Choroid plexus epithelial cell (primary cell): ENCODE measurements at regions not wholly inside any gene's neighbourhood (a gene's known extent, or its start where the extent isn't known, plus 50 kb on each side); places are given as distances from the start of the nearest gene placed in this dataset.
A peak's percentile ranks its signal among the peaks of the same experiment; 100 is the strongest.
"Not testable (repeated sequence)": the region's sequence is repeated elsewhere in the genome, so short reads cannot be mapped to it uniquely, and the experiment has no call there.

Experiments
- DNase-seq: peaks from one replicate; pipeline ENCODE4 v3.0.0-alpha.2; 2010; ENCODE audit warnings: low read depth
- H3K4me3 ChIP-seq: 2 replicates; pipeline ENCODE4 v1.5.1; 2011; ENCODE audit warnings: low read depth, mild to moderate bottlenecking, control low read depth, low read length, moderate library complexity
- TF ChIP-seq, protein P1 (sequence below): conservative IDR thresholded peaks from 2 replicates; pipeline ENCODE4 v1.5.1; 2011; ENCODE audit warnings: low read depth, mild to moderate bottlenecking, control low read depth, inconsistent platforms, low read length, moderate library complexity

DNA sequence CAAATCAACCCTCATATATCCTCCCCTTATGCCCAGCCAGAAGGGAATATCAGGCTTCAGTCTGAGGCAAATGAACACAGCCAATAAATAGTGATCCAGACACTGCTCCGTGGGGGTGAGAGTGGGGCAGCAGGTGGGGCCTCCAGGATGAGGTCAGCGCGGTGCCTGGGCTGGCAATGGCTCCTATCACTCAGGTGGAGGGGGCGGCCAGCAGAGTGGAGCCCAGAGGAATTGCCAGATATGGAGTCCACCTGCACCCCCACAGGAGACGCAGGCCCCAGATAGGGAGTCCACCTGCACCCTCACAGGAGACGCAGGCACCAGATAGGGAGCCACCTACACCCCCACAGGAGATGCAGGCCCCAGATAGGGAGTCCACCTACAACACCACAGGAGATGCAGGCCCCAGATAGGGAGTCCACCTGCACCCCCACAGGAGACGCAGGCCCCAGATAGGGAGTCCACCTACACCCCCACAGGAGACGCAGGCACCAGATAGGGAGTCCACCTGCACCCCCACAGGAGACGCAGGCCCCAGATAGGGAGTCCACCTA lies 78.0 kb upstream of the PPP2R2D start:
- TF ChIP-seq, protein P1, sequence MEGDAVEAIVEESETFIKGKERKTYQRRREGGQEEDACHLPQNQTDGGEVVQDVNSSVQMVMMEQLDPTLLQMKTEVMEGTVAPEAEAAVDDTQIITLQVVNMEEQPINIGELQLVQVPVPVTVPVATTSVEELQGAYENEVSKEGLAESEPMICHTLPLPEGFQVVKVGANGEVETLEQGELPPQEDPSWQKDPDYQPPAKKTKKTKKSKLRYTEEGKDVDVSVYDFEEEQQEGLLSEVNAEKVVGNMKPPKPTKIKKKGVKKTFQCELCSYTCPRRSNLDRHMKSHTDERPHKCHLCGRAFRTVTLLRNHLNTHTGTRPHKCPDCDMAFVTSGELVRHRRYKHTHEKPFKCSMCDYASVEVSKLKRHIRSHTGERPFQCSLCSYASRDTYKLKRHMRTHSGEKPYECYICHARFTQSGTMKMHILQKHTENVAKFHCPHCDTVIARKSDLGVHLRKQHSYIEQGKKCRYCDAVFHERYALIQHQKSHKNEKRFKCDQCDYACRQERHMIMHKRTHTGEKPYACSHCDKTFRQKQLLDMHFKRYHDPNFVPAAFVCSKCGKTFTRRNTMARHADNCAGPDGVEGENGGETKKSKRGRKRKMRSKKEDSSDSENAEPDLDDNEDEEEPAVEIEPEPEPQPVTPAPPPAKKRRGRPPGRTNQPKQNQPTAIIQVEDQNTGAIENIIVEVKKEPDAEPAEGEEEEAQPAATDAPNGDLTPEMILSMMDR = no peak
- H3K4me3 ChIP-seq = no peak overlapping the region
- DNase-seq = no peak

DNA sequence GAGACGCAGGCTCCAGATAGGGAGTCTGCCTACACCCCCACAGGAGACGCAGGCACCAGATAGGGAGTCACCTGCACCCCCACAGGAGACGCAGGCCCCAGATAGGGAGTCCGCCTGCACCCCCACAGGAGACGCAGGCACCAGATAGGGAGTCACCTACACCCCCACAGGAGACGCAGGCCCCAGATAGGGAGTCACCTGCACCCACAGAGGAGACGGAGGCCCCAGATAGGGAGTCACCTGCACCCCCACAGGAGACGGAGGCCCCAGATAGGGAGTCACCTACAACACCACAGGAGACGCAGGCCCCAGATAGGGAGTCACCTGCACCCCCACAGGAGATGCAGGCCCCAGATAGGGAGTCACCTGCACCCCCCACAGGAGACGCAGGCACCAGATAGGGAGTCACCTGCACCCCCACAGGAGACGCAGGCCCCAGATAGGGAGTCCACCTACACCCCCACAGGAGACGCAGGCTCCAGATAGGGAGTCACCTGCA lies 77.2 kb upstream of the PPP2R2D start:
- H3K4me3 ChIP-seq, DNase-seq: not testable (repeated sequence)

DNA sequence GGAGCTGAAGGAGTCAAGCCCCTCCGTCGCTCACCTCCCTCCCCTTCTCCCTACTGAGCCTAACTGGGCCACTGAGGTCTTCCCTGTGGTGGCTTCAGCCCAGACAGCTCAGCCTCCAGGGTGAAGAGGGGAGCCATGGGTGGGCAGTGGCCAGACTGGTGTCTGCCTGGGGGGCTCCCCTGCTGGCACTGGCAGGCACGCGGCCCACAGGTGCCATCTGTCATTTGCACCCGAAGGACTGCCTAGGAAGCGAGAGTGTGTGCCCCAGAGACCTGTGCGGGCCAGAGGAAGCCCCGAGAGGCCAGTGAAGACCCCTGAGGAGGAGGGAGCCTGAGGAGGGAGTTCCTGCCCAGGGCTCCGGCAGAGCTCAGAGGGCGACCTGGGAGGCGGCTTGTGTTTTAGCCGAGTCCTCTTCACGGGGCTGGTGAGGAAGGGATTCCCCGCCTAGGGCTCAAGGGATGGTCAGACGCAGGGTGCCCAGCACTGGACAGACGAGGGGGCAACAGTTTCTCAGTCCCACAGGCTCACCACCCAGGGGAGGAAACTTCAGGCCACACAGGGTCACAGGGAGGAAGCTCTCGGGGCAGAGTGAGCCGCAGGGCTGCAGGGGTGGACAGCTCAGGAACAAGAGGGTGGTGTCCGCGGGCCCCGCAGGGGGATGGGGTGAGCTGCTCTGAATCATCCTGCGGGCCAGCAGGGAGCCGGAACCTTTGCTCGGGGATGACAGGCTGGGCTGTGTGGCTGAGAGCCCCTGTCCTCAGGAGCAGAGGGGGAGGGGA lies 76.2 kb upstream of the PPP2R2D start:
- TF ChIP-seq, protein P1 = no peak
- peak; percentile 17 for DNase-seq
- H3K4me3 ChIP-seq = no peak overlapping the region

DNA sequence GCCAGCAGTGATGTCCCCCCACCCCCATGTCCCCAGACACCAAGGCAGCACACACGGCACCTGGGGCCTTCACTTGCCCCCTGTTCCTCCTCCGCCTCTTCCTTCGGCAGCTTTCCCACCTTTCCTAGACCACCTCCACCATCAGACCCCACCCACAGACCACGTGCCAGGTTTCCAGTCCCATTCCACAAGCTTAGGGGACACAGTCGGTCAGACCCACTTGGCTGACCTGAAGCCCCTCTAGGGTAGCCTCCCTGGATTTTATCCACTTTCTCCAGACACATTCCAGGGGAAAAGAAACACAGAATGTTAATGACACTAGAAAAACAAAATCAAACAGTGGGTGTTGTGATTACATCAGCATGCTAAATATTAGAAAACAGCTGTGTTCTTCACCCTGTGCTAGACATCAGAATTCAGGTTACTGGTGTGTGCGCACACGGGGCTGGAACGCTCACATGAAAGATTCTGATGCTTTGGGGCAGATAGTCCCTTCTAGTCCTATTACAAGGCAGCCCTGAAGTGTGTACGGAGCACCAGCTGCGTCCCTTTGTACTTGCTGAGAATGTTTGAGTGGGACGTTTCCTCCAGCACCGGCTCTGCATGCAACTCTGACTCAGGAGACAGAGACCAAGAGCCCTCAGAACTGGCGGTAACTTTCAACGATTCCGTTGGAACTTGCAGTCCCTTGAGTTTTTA lies 75.5 kb upstream of the PPP2R2D start:
- TF ChIP-seq, protein P1 = no peak
- peak; percentile 41 for DNase-seq
- no peak overlapping the region for H3K4me3 ChIP-seq

DNA sequence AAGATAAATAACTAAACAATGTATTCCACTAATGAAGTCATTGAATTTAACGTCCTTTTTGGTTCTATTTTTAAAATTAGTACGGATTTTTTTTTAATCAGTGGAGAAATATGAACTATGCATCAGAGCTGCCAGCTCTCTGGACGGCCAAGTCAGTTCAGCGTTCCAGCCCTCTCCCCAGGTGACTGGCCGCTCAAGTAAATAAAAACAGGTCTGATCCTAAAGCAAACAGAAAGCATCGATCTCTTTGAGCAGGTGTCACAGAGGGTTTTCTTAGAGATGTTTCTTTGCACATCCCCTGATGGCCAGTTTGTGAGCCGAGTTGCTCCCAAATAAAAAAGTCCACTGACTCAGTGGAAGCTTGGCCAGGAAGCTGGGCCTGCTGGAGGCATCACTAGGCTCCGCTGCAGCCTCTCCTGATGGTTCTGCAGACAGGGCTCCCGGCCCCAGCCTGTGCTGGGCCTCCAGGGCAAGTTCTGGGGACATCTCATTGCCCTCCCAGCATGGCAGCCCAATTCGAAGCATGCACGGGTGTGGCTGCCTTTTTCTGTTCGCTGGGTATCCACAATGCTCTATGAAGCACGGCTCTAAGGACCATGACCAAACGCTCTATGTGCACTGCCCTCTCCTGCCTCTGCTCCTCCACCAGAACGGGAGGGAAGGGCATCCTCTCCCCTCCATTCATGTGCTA lies 74.7 kb upstream of the PPP2R2D start:
- TF ChIP-seq, protein P1 = no peak
- H3K4me3 ChIP-seq = no peak overlapping the region
- no peak for DNase-seq

DNA sequence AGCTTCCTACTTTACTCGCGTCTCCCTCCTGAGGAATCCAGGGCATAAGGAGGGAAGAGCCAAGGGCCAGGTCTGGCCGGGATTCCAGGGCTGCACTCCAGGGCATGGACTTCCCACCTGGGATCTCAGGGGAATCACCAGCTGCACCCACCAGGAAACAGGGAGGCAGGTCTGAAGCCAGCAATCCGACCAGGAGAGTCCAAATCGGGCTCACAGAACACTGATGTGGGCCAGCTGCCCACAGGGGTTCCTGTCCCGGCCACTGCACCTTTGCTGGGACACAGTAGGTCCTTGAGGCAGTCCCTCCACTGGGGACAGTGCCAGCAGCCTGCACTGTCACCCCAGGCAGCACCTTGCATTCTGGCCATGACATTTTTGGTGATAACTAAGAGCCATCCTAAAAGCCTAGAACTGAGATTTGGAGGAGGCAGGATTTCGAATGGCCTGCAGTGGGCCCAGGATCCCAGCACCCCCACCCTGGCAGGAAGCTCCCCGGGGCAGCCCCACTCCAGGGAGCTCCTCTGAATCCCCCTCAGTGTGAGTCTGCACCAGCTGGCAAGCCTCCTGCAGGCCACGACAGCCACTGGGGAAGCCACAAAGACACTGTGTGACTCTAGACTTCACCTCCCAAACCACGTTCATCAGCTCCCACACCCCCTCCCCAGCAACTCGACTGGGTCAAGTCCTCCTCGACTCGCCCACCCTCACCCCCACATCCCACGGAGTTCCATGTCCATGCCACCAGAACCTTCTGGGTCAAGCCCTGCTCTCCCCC lies 71.5 kb upstream of the PPP2R2D start:
- DNase-seq = no peak

More for the DNA sequence above, 71.5 kb upstream of the PPP2R2D start:
- TF ChIP-seq, protein P1 = no peak
- H3K4me3 ChIP-seq = no peak overlapping the region
